ENCODE measurements at regions not wholly inside any gene's neighbourhood (a gene's known extent, or its start where the extent isn't known, plus 50 kb on each side); places are given as distances from the start of the nearest gene placed in this dataset.

- no peak overlapping the region for H3K4me3 ChIP-seq
- DNase-seq (no peak), ATAC-seq (no peak)
- 66 to 74% (median 73%) methylated on average over 7 of the region's 7 CpGs for WGBS, 3 donors
- no peaks in the 10 kb centered on the region for H3K4me1 ChIP-seq
- no peaks in the 10 kb centered on the region for H3K9me3 ChIP-seq
- intact Hi-C loops (cut with DNase I), result no loop called here
- H3K27me3 ChIP-seq (ENCODE audit: insufficient read depth in 3 of 3, low read length in 2 of 3), result peaks cover 0 to 10% (median 3%) of the 10 kb centered on the region in 3 donors
- H3K27ac ChIP-seq, result no peak overlapping the region
- no peak for TF ChIP-seq CTCF (IDR thresholded peaks at IDR 0.05)
- no peaks in the 10 kb centered on the region for H3K36me3 ChIP-seq (ENCODE audit: insufficient read depth in 1 of 2, low read depth in 1 of 2)
These were observed 130.6 kb upstream of the SDK2 start for GRCh38 chr17:73774852-73775251.

- DNase-seq, result no peak
- intact Hi-C loops (cut with DNase I), result no loop called here
- H3K36me3 ChIP-seq (ENCODE audit: insufficient read depth in 1 of 2, low read depth in 1 of 2), result no peaks in the 10 kb centered on the region
- no peaks in the 10 kb centered on the region for H3K4me1 ChIP-seq
- ATAC-seq, result no peak
- TF ChIP-seq CTCF (IDR thresholded peaks at IDR 0.05), result no peak
- H3K4me3 ChIP-seq, result no peak overlapping the region
- peaks cover 0 to 10% (median 3%) of the 10 kb centered on the region in 3 donors for H3K27me3 ChIP-seq (ENCODE audit: insufficient read depth in 3 of 3, low read length in 2 of 3)
- no peak overlapping the region for H3K27ac ChIP-seq
- no peaks in the 10 kb centered on the region for H3K9me3 ChIP-seq
- 82 to 85% (median 83%) methylated on average over 21 of the region's 21 CpGs for WGBS, 3 donors
These were observed 132.3 kb upstream of the SDK2 start for GRCh38 chr17:73776351-73777130.

DNA sequence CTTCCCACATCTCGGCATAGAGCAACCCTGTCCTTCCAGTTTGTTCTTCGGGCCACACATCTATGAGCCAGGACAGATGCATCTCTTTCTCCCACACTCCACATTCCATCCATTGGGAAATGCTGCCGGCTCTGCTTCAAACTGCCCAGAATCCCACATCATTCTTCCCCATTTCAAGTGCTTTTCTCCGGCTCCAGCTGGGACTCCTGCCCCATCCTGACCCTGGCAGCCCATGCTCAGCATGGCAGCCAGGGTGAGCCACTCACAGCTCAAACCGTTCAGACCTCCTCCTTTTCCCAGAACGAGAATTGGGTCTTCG is 132.8 kb upstream of the SDK2 start:
- no peak overlapping the region for H3K4me3 ChIP-seq
- DNase-seq (no peak), ATAC-seq (no peak)
- H3K27ac ChIP-seq, result no peak overlapping the region
- intact Hi-C loops (cut with DNase I), result no loop called here
- no peaks in the 10 kb centered on the region for H3K9me3 ChIP-seq
- 42 to 48% (median 44%) methylated on average over 7 of the region's 7 CpGs for WGBS, 3 donors
- no peak for TF ChIP-seq CTCF (IDR thresholded peaks at IDR 0.05)
- H3K4me1 ChIP-seq, result no peaks in the 10 kb centered on the region
- H3K27me3 ChIP-seq (ENCODE audit: insufficient read depth in 3 of 3, low read length in 2 of 3), result peaks cover 0 to 10% (median 3%) of the 10 kb centered on the region in 3 donors
- H3K36me3 ChIP-seq (ENCODE audit: insufficient read depth in 1 of 2, low read depth in 1 of 2), result no peaks in the 10 kb centered on the region

DNA sequence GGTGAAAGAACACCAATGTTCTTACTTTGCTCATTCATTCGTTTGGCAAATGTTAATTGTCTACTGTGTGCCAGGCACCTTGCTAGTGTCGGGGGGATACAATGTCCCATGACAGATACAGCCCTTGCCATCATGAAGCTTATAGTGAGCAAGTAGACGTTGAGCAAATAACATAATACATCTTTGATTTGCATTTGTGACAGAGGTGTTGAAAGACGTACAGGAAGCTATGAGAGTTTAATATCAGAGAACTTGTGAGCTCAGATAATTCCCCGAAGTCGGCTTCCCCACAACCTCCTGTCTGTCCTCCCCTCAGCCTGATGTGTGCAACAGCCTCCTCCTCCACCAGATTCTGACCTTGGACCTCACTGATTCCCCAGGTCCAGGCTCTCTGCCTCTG is 138.0 kb upstream of the SDK2 start:
- Histone ChIP-seq H3K4me3 (no peak overlapping the region), H3K27ac (no peak overlapping the region), H3K9me3 (no peaks in the 10 kb centered on the region), H3K4me1 (no peaks in the 10 kb centered on the region), H3K27me3 (ENCODE audit: insufficient read depth in 3 of 3, low read length in 2 of 3) (peaks cover 0 to 53% (median 13%) of the 10 kb centered on the region in 3 donors), H3K36me3 (ENCODE audit: insufficient read depth in 1 of 2, low read depth in 1 of 2) (no peaks in the 10 kb centered on the region)
- no peak for ATAC-seq
- TF ChIP-seq CTCF (IDR thresholded peaks at IDR 0.05), result no peak
- 29 to 35% (median 32%) methylated on average over 6 of the region's 6 CpGs for WGBS, 3 donors
- DNase-seq, result no peak
- intact Hi-C loops (cut with DNase I), result no loop called here

Data from psoas muscle (tissue), 7 donors.